ENCODE measurements at regions not wholly inside any gene's neighbourhood (a gene's known extent, or its start where the extent isn't known, plus 50 kb on each side); places are given as distances from the start of the nearest gene placed in this dataset.

GRCh38 chr18:37769826-37770225 is 204.2 kb upstream of the CELF4 start:
- H3K4me1 ChIP-seq (ENCODE audit: low read depth) = no peaks in the 10 kb centered on the region
- no peak for TF ChIP-seq CTCF (IDR thresholded peaks at IDR 0.05; ENCODE audit: low read depth, low read length)
- peak in 1 of 2 donors; percentile 4 for DNase-seq (ENCODE audit: low read depth in 1 of 2, low spot score in 1 of 2)

GRCh38 chr18:37764541-37765288 is 199.1 kb upstream of the CELF4 start:
- no peaks in the 10 kb centered on the region for H3K4me1 ChIP-seq (ENCODE audit: low read depth)
- no peaks in the 10 kb centered on the region for H3K36me3 ChIP-seq
- no peak for DNase-seq (ENCODE audit: low read depth in 1 of 2, low spot score in 1 of 2)
- no peak overlapping the region for H3K27ac ChIP-seq
- H3K27me3 ChIP-seq = no peaks in the 10 kb centered on the region
- H3K9me3 ChIP-seq (ENCODE audit: low read depth) = no peaks in the 10 kb centered on the region
- TF ChIP-seq CTCF (IDR thresholded peaks at IDR 0.05; ENCODE audit: low read depth, low read length) = no peak
- no peak overlapping the region for H3K4me3 ChIP-seq

More at GRCh38 chr18:37769826-37770225, 204.2 kb upstream of the CELF4 start:
- Histone ChIP-seq H3K4me3 (no peak overlapping the region), H3K27ac (no peak overlapping the region), H3K9me3 (ENCODE audit: low read depth) (no peaks in the 10 kb centered on the region), H3K36me3 (no peaks in the 10 kb centered on the region), H3K27me3 (no peaks in the 10 kb centered on the region)

- no peaks in the 10 kb centered on the region for H3K9me3 ChIP-seq (ENCODE audit: low read depth)
- no peak for TF ChIP-seq CTCF (IDR thresholded peaks at IDR 0.05; ENCODE audit: low read depth, low read length)
- no peak for DNase-seq (ENCODE audit: low read depth in 1 of 2, low spot score in 1 of 2)
- no peaks in the 10 kb centered on the region for H3K27me3 ChIP-seq
- no peaks in the 10 kb centered on the region for H3K4me1 ChIP-seq (ENCODE audit: low read depth)
- no peaks in the 10 kb centered on the region for H3K36me3 ChIP-seq
- H3K4me3 ChIP-seq = no peak overlapping the region
- H3K27ac ChIP-seq = no peak overlapping the region
These were observed 196.6 kb upstream of the CELF4 start for GRCh38 chr18:37762076-37762621.

- H3K4me3 ChIP-seq = no peak overlapping the region
- no peaks in the 10 kb centered on the region for H3K4me1 ChIP-seq (ENCODE audit: low read depth)
- H3K27ac ChIP-seq = no peak overlapping the region
- TF ChIP-seq CTCF (IDR thresholded peaks at IDR 0.05; ENCODE audit: low read depth, low read length) = no peak
- no peak for DNase-seq (ENCODE audit: low read depth in 1 of 2, low spot score in 1 of 2)
- H3K36me3 ChIP-seq = no peaks in the 10 kb centered on the region
- H3K9me3 ChIP-seq (ENCODE audit: low read depth) = no peaks in the 10 kb centered on the region
- H3K27me3 ChIP-seq = no peaks in the 10 kb centered on the region
These were observed 188.5 kb upstream of the CELF4 start for GRCh38 chr18:37754141-37754540.

GRCh38 chr18:37742436-37742835 is 176.8 kb upstream of the CELF4 start:
- no peak overlapping the region for H3K27ac ChIP-seq
- no peak for TF ChIP-seq CTCF (IDR thresholded peaks at IDR 0.05; ENCODE audit: low read depth, low read length)
- no peak overlapping the region for H3K4me3 ChIP-seq
- DNase-seq (ENCODE audit: low read depth in 1 of 2, low spot score in 1 of 2) = no peak
- H3K9me3 ChIP-seq (ENCODE audit: low read depth) = no peaks in the 10 kb centered on the region
- H3K4me1 ChIP-seq (ENCODE audit: low read depth) = no peaks in the 10 kb centered on the region
- no peaks in the 10 kb centered on the region for H3K36me3 ChIP-seq
- no peaks in the 10 kb centered on the region for H3K27me3 ChIP-seq

All from cardiac muscle cell (in vitro differentiated cells and primary cell).